SW480 (cell line): ENCODE measurements at regions not wholly inside any gene's neighbourhood (a gene's known extent, or its start where the extent isn't known, plus 50 kb on each side); places are given as distances from the start of the nearest gene placed in this dataset.

ENCODE experiments used
- DNase-seq: peaks from one replicate; pipeline ENCODE4 v3.0.0-alpha.2; 2016; ENCODE audit warnings: low spot score

- no peak for DNase-seq
Measured at GRCh38 chr4:129550281-129550785, 454.4 kb downstream of the C4orf33 start.

- DNase-seq: no peak
Measured at GRCh38 chr4:129561280-129561679, 465.3 kb downstream of the C4orf33 start.

GRCh38 chr4:129561886-129562671, 466.1 kb downstream of the C4orf33 start:
- DNase-seq: no peak

- no peak for DNase-seq
Measured at GRCh38 chr4:129565214-129565613, 469.3 kb downstream of the C4orf33 start.

- DNase-seq: no peak
Measured at GRCh38 chr4:129570326-129570725, 474.4 kb downstream of the C4orf33 start.

GRCh38 chr4:129578336-129578735, 482.4 kb downstream of the C4orf33 start:
- DNase-seq: no peak

GRCh38 chr4:129581305-129581704, 485.4 kb downstream of the C4orf33 start:
- DNase-seq: no peak

GRCh38 chr4:129583868-129584267, 487.9 kb downstream of the C4orf33 start:
- DNase-seq: no peak

- no peak for DNase-seq
Measured at GRCh38 chr4:129598582-129598981, 502.6 kb downstream of the C4orf33 start.

- no peak for DNase-seq
Measured at GRCh38 chr4:129600898-129601297, 504.9 kb downstream of the C4orf33 start.

- DNase-seq: no peak
Measured at GRCh38 chr4:129602447-129602846, 506.5 kb downstream of the C4orf33 start.

GRCh38 chr4:129603241-129603931, 507.4 kb downstream of the C4orf33 start:
- no peak for DNase-seq

- no peak for DNase-seq
Measured at GRCh38 chr4:129604632-129605255, 508.8 kb downstream of the C4orf33 start.

GRCh38 chr4:129614611-129615010, 518.7 kb downstream of the C4orf33 start:
- DNase-seq: no peak

- DNase-seq: no peak
Measured at GRCh38 chr4:129622566-129622965, 526.6 kb downstream of the C4orf33 start.

GRCh38 chr4:129623233-129623875, 527.4 kb downstream of the C4orf33 start:
- DNase-seq: peak; percentile 39

GRCh38 chr4:129641179-129641578, 545.2 kb downstream of the C4orf33 start:
- DNase-seq: peak; percentile 6

- DNase-seq: no peak
Measured at GRCh38 chr4:129645461-129645860, 549.5 kb downstream of the C4orf33 start.

GRCh38 chr4:129668092-129668491, 572.1 kb downstream of the C4orf33 start:
- no peak for DNase-seq

GRCh38 chr4:129672941-129673340, 577.0 kb downstream of the C4orf33 start:
- DNase-seq: no peak

GRCh38 chr4:129675036-129675435, 579.1 kb downstream of the C4orf33 start:
- DNase-seq: no peak

GRCh38 chr4:129676934-129677333, 581.0 kb downstream of the C4orf33 start:
- no peak for DNase-seq
